ENCODE measurements at regions not wholly inside any gene's neighbourhood (a gene's known extent, or its start where the extent isn't known, plus 50 kb on each side); places are given as distances from the start of the nearest gene placed in this dataset.

DNA sequence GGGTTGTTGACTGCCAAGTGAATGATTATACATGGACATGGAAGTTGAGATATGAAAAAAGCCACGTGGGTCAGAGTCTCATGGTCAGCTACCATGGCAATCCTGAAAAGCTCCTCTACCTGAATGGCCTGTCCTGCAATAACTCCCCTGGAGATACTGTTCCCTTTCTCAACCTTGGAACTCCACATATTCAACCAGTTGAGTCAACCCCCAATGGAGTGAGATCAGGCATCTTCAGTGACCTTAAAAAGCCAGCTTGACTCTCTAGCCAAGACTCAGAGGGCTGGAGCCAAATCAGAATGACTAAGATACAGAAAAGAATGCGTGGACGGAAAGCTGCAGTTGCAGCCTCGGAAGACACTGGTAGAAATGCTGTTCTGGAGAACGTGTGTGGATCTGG lies 341.3 kb downstream of the FOXA2 start:
- no peak for TF ChIP-seq CTCF (IDR thresholded peaks at IDR 0.05; ENCODE audit: low read depth, low read length, missing input control)
- TF ChIP-seq, protein P1, sequence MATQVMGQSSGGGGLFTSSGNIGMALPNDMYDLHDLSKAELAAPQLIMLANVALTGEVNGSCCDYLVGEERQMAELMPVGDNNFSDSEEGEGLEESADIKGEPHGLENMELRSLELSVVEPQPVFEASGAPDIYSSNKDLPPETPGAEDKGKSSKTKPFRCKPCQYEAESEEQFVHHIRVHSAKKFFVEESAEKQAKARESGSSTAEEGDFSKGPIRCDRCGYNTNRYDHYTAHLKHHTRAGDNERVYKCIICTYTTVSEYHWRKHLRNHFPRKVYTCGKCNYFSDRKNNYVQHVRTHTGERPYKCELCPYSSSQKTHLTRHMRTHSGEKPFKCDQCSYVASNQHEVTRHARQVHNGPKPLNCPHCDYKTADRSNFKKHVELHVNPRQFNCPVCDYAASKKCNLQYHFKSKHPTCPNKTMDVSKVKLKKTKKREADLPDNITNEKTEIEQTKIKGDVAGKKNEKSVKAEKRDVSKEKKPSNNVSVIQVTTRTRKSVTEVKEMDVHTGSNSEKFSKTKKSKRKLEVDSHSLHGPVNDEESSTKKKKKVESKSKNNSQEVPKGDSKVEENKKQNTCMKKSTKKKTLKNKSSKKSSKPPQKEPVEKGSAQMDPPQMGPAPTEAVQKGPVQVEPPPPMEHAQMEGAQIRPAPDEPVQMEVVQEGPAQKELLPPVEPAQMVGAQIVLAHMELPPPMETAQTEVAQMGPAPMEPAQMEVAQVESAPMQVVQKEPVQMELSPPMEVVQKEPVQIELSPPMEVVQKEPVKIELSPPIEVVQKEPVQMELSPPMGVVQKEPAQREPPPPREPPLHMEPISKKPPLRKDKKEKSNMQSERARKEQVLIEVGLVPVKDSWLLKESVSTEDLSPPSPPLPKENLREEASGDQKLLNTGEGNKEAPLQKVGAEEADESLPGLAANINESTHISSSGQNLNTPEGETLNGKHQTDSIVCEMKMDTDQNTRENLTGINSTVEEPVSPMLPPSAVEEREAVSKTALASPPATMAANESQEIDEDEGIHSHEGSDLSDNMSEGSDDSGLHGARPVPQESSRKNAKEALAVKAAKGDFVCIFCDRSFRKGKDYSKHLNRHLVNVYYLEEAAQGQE (IDR thresholded peaks at IDR 0.05), result no peak
- TF ChIP-seq TAF1 (conservative IDR thresholded peaks at IDR 0.05), result no peak
- TF ChIP-seq, protein P2, sequence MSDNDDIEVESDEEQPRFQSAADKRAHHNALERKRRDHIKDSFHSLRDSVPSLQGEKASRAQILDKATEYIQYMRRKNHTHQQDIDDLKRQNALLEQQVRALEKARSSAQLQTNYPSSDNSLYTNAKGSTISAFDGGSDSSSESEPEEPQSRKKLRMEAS (IDR thresholded peaks at IDR 0.05), result no peak
- TF ChIP-seq YY1 (IDR thresholded peaks at IDR 0.05), result no peak
- TF ChIP-seq JUND (IDR thresholded peaks at IDR 0.05), result no peak

Measured in liver (tissue), 3 donors.